Neural cell (in vitro differentiated cells): ENCODE measurements at regions not wholly inside any gene's neighbourhood (a gene's known extent, or its start where the extent isn't known, plus 50 kb on each side); places are given as distances from the start of the nearest gene placed in this dataset.

Source experiments
- H2AFZ ChIP-seq: fragments of 200-600, 300-800 bp; sonication (generic), shearing (Covaris generic); 2 replicates; pipeline ENCODE4 v1.6.0; 2014; ENCODE audit warnings: low read depth, mild to moderate bottlenecking, antibody characterized with exemption, low read length, moderate library complexity
- H3F3A ChIP-seq: fragments of 200-600 bp; shearing (Covaris generic); 2 replicates; pipeline ENCODE4 v1.6.1; 2016; ENCODE audit warnings: mild to moderate bottlenecking, moderate library complexity, mixed read lengths, antibody characterized with exemption, low read length; ENCODE audit not compliant: insufficient read depth, poor library complexity, severe bottlenecking
- H3K27ac ChIP-seq: fragments of 200-600, 300-800 bp; sonication (generic), shearing (Covaris generic); 2 replicates; pipeline ENCODE4 v1.5.1; 2014; ENCODE audit warnings: mild to moderate bottlenecking, low read length, moderate library complexity
- H3K27me3 ChIP-seq: fragments of 300-800, 200-600 bp; sonication (generic), shearing (Covaris generic); 2 replicates; pipeline ENCODE4 v1.6.0; 2014; ENCODE audit warnings: mild to moderate bottlenecking, low read depth, low read length, moderate library complexity; ENCODE audit not compliant: insufficient read depth
- H3K36me3 ChIP-seq: fragments of 300-800, 200-600 bp; sonication (generic), shearing (Covaris generic); 2 replicates; pipeline ENCODE4 v1.5.1; 2014; ENCODE audit warnings: mild to moderate bottlenecking, antibody characterized with exemption, low read length, moderate library complexity; ENCODE audit not compliant: insufficient read depth
- H3K4me2 ChIP-seq: fragments of 300-800, 200-600 bp; sonication (generic), shearing (Covaris generic); 2 replicates; pipeline ENCODE4 v1.6.0; 2014; ENCODE audit warnings: mild to moderate bottlenecking, low read length
- H3K4me3 ChIP-seq: fragments of 300-800, 200-600 bp; sonication (generic), shearing (Covaris generic); 2 replicates; pipeline ENCODE4 v1.5.1; 2014; ENCODE audit warnings: mild to moderate bottlenecking, low read length, moderate library complexity
- H3K79me2 ChIP-seq: fragments of 200-600 bp; shearing (Covaris generic); replicated peaks from 2 replicates; pipeline ENCODE4 v1.6.0; 2014; ENCODE audit warnings: mild to moderate bottlenecking, low read length, moderate library complexity; ENCODE audit not compliant: insufficient read depth
- H3K9ac ChIP-seq: fragments of 300-800, 200-600 bp; sonication (generic), shearing (Covaris generic); 2 replicates; pipeline ENCODE4 v1.6.1; 2016; ENCODE audit warnings: mild to moderate bottlenecking, low read length, mixed read lengths
- H3K9me2 ChIP-seq: fragments of 200-600 bp; shearing (Covaris generic); 2 replicates; pipeline ENCODE4 v1.6.1; 2016; ENCODE audit warnings: mild to moderate bottlenecking, low read length, mixed read lengths; ENCODE audit not compliant: insufficient read depth
- H3K9me3 ChIP-seq: fragments of 200-600, 300-800 bp; sonication (generic), shearing (Covaris generic); 2 replicates; pipeline ENCODE4 v1.6.1; 2016; ENCODE audit warnings: mild to moderate bottlenecking, mixed run types, low read length, moderate library complexity, mixed read lengths
- H4K20me1 ChIP-seq: fragments of 200-600 bp; shearing (Covaris generic); 2 replicates; pipeline ENCODE4 v1.6.1; 2016; ENCODE audit warnings: mild to moderate bottlenecking, mixed run types; ENCODE audit not compliant: insufficient read depth
- CTCF ChIP-seq: fragments of 450-650 bp; IDR thresholded peaks from 2 replicates; pipeline ENCODE4 v1.5.1; 2014; ENCODE audit warnings: antibody characterized with exemption, mild to moderate bottlenecking, moderate library complexity; ENCODE audit not compliant: poor library complexity, severe bottlenecking
- EP300 ChIP-seq: fragments of 450-650 bp; conservative IDR thresholded peaks from 2 replicates; pipeline ENCODE4 v1.6.1; 2014; ENCODE audit warnings: antibody characterized with exemption, mild to moderate bottlenecking, moderate library complexity; ENCODE audit not compliant: poor library complexity, severe bottlenecking
- EZH2 ChIP-seq: fragments of 200-600, 300-800 bp; shearing (Covaris generic), sonication (generic); IDR thresholded peaks from 2 replicates; pipeline ENCODE4 v1.6.1; 2014; ENCODE audit warnings: antibody characterized with exemption, low read length, borderline replicate concordance, mild to moderate bottlenecking; ENCODE audit not compliant: insufficient read depth, poor library complexity, severe bottlenecking
- MXI1 ChIP-seq: fragments of 450-650 bp; conservative IDR thresholded peaks from 2 replicates; pipeline ENCODE4 v1.6.1; 2014; ENCODE audit warnings: antibody characterized with exemption, mild to moderate bottlenecking; ENCODE audit not compliant: poor library complexity, severe bottlenecking
- POLR2AphosphoS5 ChIP-seq: IDR thresholded peaks from 2 replicates; pipeline ENCODE4 v1.6.1; 2012
- RAD21 ChIP-seq: fragments of 450-650 bp; conservative IDR thresholded peaks from 2 replicates; pipeline ENCODE4 v1.6.1; 2014; ENCODE audit warnings: antibody characterized with exemption, mild to moderate bottlenecking, moderate library complexity
- REST ChIP-seq: IDR thresholded peaks from 2 replicates; pipeline ENCODE4 v1.6.1; 2012; ENCODE audit warnings: borderline replicate concordance
- SMC3 ChIP-seq: fragments of 450-650 bp; conservative IDR thresholded peaks from 2 replicates; pipeline ENCODE4 v1.6.1; 2014; ENCODE audit warnings: antibody characterized with exemption, mild to moderate bottlenecking, moderate library complexity; ENCODE audit not compliant: poor library complexity
- TAF1 ChIP-seq: IDR thresholded peaks from 2 replicates; pipeline ENCODE4 v1.6.1; 2012; ENCODE audit warnings: low read depth

GRCh38 chr2:12287220-12287751, 429.4 kb upstream of the TRIB2 start:
- Histone ChIP-seq H3K36me3 (no peaks in the 10 kb centered on the region), H3K4me2 (no peak overlapping the region)

GRCh38 chr2:12288048-12288447, 428.7 kb upstream of the TRIB2 start:
- TF ChIP-seq POLR2AphosphoS5 = no peak
- TF ChIP-seq EP300 = no peak
- TF ChIP-seq EZH2 = no peak
- no peak for TF ChIP-seq REST
- no peak for TF ChIP-seq CTCF
- no peak for TF ChIP-seq TAF1
- no peak for TF ChIP-seq SMC3
- TF ChIP-seq MXI1 = no peak
- TF ChIP-seq RAD21 = no peak
- no peaks in the 10 kb centered on the region for H4K20me1 ChIP-seq
- H3K27me3 ChIP-seq = no peaks in the 10 kb centered on the region
- H2AFZ ChIP-seq = no peak overlapping the region
- no peaks in the 10 kb centered on the region for H3K9me3 ChIP-seq
- no peaks in the 10 kb centered on the region for H3K79me2 ChIP-seq
- H3K27ac ChIP-seq = no peak overlapping the region
- no peaks in the 10 kb centered on the region for H3K36me3 ChIP-seq
- H3F3A ChIP-seq = no peaks in the 10 kb centered on the region
- H3K4me2 ChIP-seq = no peak overlapping the region
- no peaks in the 10 kb centered on the region for H3K9me2 ChIP-seq
- H3K4me3 ChIP-seq = no peak overlapping the region
- no peak overlapping the region for H3K9ac ChIP-seq

More at GRCh38 chr2:12287220-12287751, 429.4 kb upstream of the TRIB2 start:
- Histone ChIP-seq H3F3A (no peaks in the 10 kb centered on the region), H3K9ac (no peak overlapping the region), H3K4me3 (no peak overlapping the region), H2AFZ (no peak overlapping the region), H3K9me3 (no peaks in the 10 kb centered on the region), H3K79me2 (no peaks in the 10 kb centered on the region), H3K9me2 (no peaks in the 10 kb centered on the region), H3K27me3 (no peaks in the 10 kb centered on the region), H4K20me1 (no peaks in the 10 kb centered on the region), H3K27ac (no peak overlapping the region)
- TF ChIP-seq REST (no peak), EZH2 (no peak), POLR2AphosphoS5 (no peak), MXI1 (no peak), SMC3 (no peak), RAD21 (no peak)
